H1 (cell line): ENCODE measurements at regions not wholly inside any gene's neighbourhood (a gene's known extent, or its start where the extent isn't known, plus 50 kb on each side); places are given as distances from the start of the nearest gene placed in this dataset.
A peak's percentile ranks its signal among the peaks of the same experiment; 100 is the strongest.

Source experiments
- CTCF ChIA-PET: fragments of 300-600 bp; sonication (Branson Sonifier 250); formaldehyde crosslinking; loops from one replicate; lab custom pipeline; 2021; ENCODE audit not compliant: partially characterized antibody; lab: Charles Lee
- POLR2A ChIA-PET: fragments of 300-600 bp; sonication (Branson Sonifier 250); formaldehyde crosslinking; loops from one replicate; lab custom pipeline; 2021; ENCODE audit warnings: inconsistent platforms; ENCODE audit not compliant: partially characterized antibody; lab: Charles Lee
- DNase-seq, 2 experiments: peaks; one replicate each; pipeline versions ENCODE4 v3.0.0 to v3.0.0-alpha.2; 2010 to 2022; ENCODE audit warnings: low spot score in 2 of 2, low read depth in 1 of 2, mixed read lengths in 1 of 2
- FAIRE-seq: peaks from 2 replicates; lab custom pipeline; 2011; peaks lifted over from hg19 to GRCh38; lab: Jason Lieb, UNC
- H2AFZ ChIP-seq: 2 replicates; pipeline ENCODE4 v1.8.1; 2012; ENCODE audit warnings: low read length, inconsistent platforms
- H2AK5ac ChIP-seq: 2 replicates; pipeline ENCODE4 v1.6.1; 2013; ENCODE audit warnings: low read depth, low read length
- H2BK120ac ChIP-seq: replicated peaks from 2 replicates; pipeline ENCODE3; 2013; ENCODE audit warnings: low read depth, low read length, inconsistent platforms
- H2BK12ac ChIP-seq: 2 replicates; pipeline ENCODE4 v1.6.1; 2013; ENCODE audit warnings: low read depth, low read length
- H2BK15ac ChIP-seq: 2 replicates; pipeline ENCODE4 v1.6.1; 2013; ENCODE audit warnings: low read length
- H2BK20ac ChIP-seq: 2 replicates; pipeline ENCODE4 v1.6.1; 2013; ENCODE audit warnings: low read length
- H2BK5ac ChIP-seq: 2 replicates; pipeline ENCODE4 v1.6.1; 2013; ENCODE audit warnings: low read depth, low read length
- H3K14ac ChIP-seq: 2 replicates; pipeline ENCODE4 v1.6.1; 2013; ENCODE audit warnings: inconsistent platforms; ENCODE audit not compliant: insufficient read length
- H3K18ac ChIP-seq: 2 replicates; pipeline ENCODE4 v1.6.1; 2013; ENCODE audit warnings: low read length; ENCODE audit errors: extremely low read depth
- H3K23ac ChIP-seq: 2 replicates; pipeline ENCODE4 v1.6.1; 2013; ENCODE audit warnings: inconsistent platforms; ENCODE audit not compliant: insufficient read length
- H3K23me2 ChIP-seq: 2 replicates; pipeline ENCODE4 v1.6.1; 2013; ENCODE audit warnings: low read depth, low read length
- H3K27ac ChIP-seq: 2 replicates; pipeline ENCODE4 v1.6.1; 2011; ENCODE audit warnings: low read depth, low read length, inconsistent platforms
- H3K27me3 ChIP-seq, 4 experiments: replicated peaks in 1 of 4; 1 replicate in 1 of 4; 2 replicates in 3 of 4; pipeline versions ENCODE4 v1.6.1 to v1.8.1; 2011 to 2013; ENCODE audit warnings: low read length in 3 of 4, mild to moderate bottlenecking in 3 of 4, inconsistent platforms in 2 of 4, mixed read lengths in 2 of 4, moderate library complexity in 1 of 4; ENCODE audit not compliant: control insufficient read depth in 3 of 4, insufficient read depth in 3 of 4; ENCODE audit errors: extremely low read depth in 1 of 4
- H3K36me3 ChIP-seq, 4 experiments: 2 replicates each; pipeline versions ENCODE4 v1.6.1 to v1.8.1; 2011 to 2013; ENCODE audit warnings: mild to moderate bottlenecking in 4 of 4, low read length in 3 of 4, moderate library complexity in 2 of 4, control low read depth in 1 of 4, inconsistent platforms in 1 of 4; ENCODE audit not compliant: insufficient read depth in 4 of 4, control insufficient read depth in 2 of 4
- H3K4ac ChIP-seq: replicated peaks from 2 replicates; pipeline ENCODE3; 2013; ENCODE audit warnings: low read length, low read depth, mixed read lengths, inconsistent platforms; ENCODE audit not compliant: insufficient read length
- H3K4me1 ChIP-seq, 4 experiments: replicated peaks in 1 of 4; 1 replicate in 1 of 4; 2 replicates in 3 of 4; pipeline versions ENCODE4 v1.6.1 to v1.8.1; 2011 to 2013; ENCODE audit warnings: low read length in 3 of 4, inconsistent platforms in 2 of 4, mixed read lengths in 1 of 4; ENCODE audit not compliant: insufficient read depth in 4 of 4, control insufficient read depth in 3 of 4
- H3K4me2 ChIP-seq, 2 experiments: 2 replicates each; pipeline versions ENCODE4 v1.6.1 to v1.8.1; 2011 to 2013; ENCODE audit warnings: low read depth in 2 of 2, low read length in 2 of 2, control low read depth in 1 of 2, inconsistent platforms in 1 of 2, mild to moderate bottlenecking in 1 of 2; ENCODE audit not compliant: insufficient read depth in 1 of 2
- H3K4me3 ChIP-seq, 4 experiments: fragments of 200-600, 300-600 bp in 1 of 4; sonication (generic), shearing (Covaris generic), sonication (Bioruptor Twin) in 1 of 4; 2 replicates each; pipeline versions ENCODE4 v1.5.1 to v1.8.1; 2011 to 2016; ENCODE audit warnings: low read length in 4 of 4, low read depth in 3 of 4, control low read depth in 2 of 4, inconsistent platforms in 2 of 4, mild to moderate bottlenecking in 2 of 4, mixed read lengths in 1 of 4, moderate library complexity in 1 of 4; ENCODE audit not compliant: insufficient read depth in 2 of 4; ENCODE audit errors: extremely low read depth in 1 of 4
- H3K56ac ChIP-seq: replicated peaks from 2 replicates; pipeline ENCODE3; 2013; ENCODE audit warnings: low read depth, mild to moderate bottlenecking, mixed read lengths, low read length, inconsistent platforms; ENCODE audit not compliant: insufficient read length
- H3K79me1 ChIP-seq: 2 replicates; pipeline ENCODE4 v1.6.1; 2013; ENCODE audit warnings: low read depth, low read length, control low read depth
- H3K79me2 ChIP-seq, 2 experiments: 2 replicates each; pipeline versions ENCODE4 v1.6.1 to v1.8.1; 2012 to 2013; ENCODE audit warnings: low read length in 2 of 2, mild to moderate bottlenecking in 2 of 2, inconsistent platforms in 1 of 2; ENCODE audit not compliant: insufficient read depth in 2 of 2, control insufficient read depth in 1 of 2
- H3K9ac ChIP-seq, 4 experiments: replicated peaks in 1 of 4; 1 replicate in 1 of 4; 2 replicates in 3 of 4; pipeline versions ENCODE4 v1.6.1 to v1.8.1; 2011 to 2013; ENCODE audit warnings: low read depth in 3 of 4, low read length in 3 of 4, control low read depth in 2 of 4, mild to moderate bottlenecking in 2 of 4, moderate library complexity in 2 of 4, inconsistent platforms in 1 of 4; ENCODE audit errors: extremely low read depth in 1 of 4
- H3K9me3 ChIP-seq, 2 experiments: 2 replicates each; pipeline versions ENCODE4 v1.6.1 to v1.8.1; 2012 to 2013; ENCODE audit warnings: mild to moderate bottlenecking in 2 of 2, moderate library complexity in 2 of 2, control low read depth in 1 of 2, inconsistent platforms in 1 of 2, low read depth in 1 of 2, low read length in 1 of 2, mixed read lengths in 1 of 2; ENCODE audit not compliant: insufficient read depth in 2 of 2
- H4K20me1 ChIP-seq, 2 experiments: replicated peaks in 1 of 2; 2 replicates each; pipeline versions ENCODE3 to v1.8.1; 2011 to 2013; ENCODE audit warnings: inconsistent platforms in 2 of 2, low read length in 2 of 2, mild to moderate bottlenecking in 1 of 2; ENCODE audit not compliant: insufficient read depth in 2 of 2, control insufficient read depth in 1 of 2
- H4K5ac ChIP-seq: 2 replicates; pipeline ENCODE4 v1.6.1; 2013; ENCODE audit warnings: low read length, low read depth, mixed read lengths, inconsistent platforms; ENCODE audit not compliant: insufficient read length
- H4K8ac ChIP-seq: 2 replicates; pipeline ENCODE4 v1.8.0; 2013; ENCODE audit warnings: mild to moderate bottlenecking, moderate library complexity, low read length, inconsistent platforms; ENCODE audit not compliant: insufficient read depth; ENCODE audit errors: extremely low read depth
- H4K91ac ChIP-seq: replicated peaks from 2 replicates; pipeline ENCODE3; 2013; ENCODE audit warnings: low read length, mixed read lengths, inconsistent platforms; ENCODE audit not compliant: insufficient read length
- CTCF ChIP-seq, 3 experiments: IDR thresholded peaks; 1 replicate in 2 of 3; 2 replicates in 1 of 3; pipeline versions ENCODE4 v1.5.1 to v1.6.1; 2011; ENCODE audit warnings: low read length in 3 of 3, mild to moderate bottlenecking in 3 of 3, inconsistent platforms in 2 of 3, low read depth in 1 of 3, moderate library complexity in 1 of 3; ENCODE audit not compliant: insufficient read depth in 1 of 3; ENCODE audit errors: control extremely low read depth in 1 of 3
- RAD21 ChIP-seq, 2 experiments: IDR thresholded peaks in 1 of 2; conservative IDR thresholded peaks in 1 of 2; 2 replicates each; pipeline ENCODE4 v1.6.1; 2011; ENCODE audit warnings: low read depth in 2 of 2, low read length in 2 of 2, improper control_type of control experiment in 1 of 2, inconsistent platforms in 1 of 2, mild to moderate bottlenecking in 1 of 2, moderate library complexity in 1 of 2
- RXRA ChIP-seq: IDR thresholded peaks from 2 replicates; pipeline ENCODE4 v1.6.1; 2011; ENCODE audit warnings: low read depth, mild to moderate bottlenecking, low read length, moderate library complexity; ENCODE audit not compliant: insufficient read depth
- TEAD4 ChIP-seq: IDR thresholded peaks from 2 replicates; pipeline ENCODE4 v1.6.1; 2012; ENCODE audit warnings: low read depth, low read length, inconsistent platforms, mixed read lengths
- WGBS, 2 experiments: shearing (Covaris generic) in 1 of 2; methylation state at CpG; one replicate each; pipeline versions ENCODE4 v1.1.6 to v1.1.7; 2013 to 2015; ENCODE audit warnings: low lambda C conversion rate in 2 of 2, mixed read lengths in 2 of 2, inconsistent platforms in 1 of 2, low coverage in 1 of 2, missing lambda C conversion rate in 1 of 2; ENCODE audit not compliant: insufficient replicate concordance in 2 of 2, insufficient coverage in 1 of 2, insufficient read length in 1 of 2; ENCODE audit errors: extremely low coverage in 1 of 2, missing lambda C conversion rate in 1 of 2; 5-methylcytosine and 5-hydroxymethylcytosine counted together

- Histone ChIP-seq H3K14ac (no peak overlapping the region), H2BK15ac (no peak overlapping the region), H4K5ac (no peak overlapping the region), H3K9me3 (no peaks in the 10 kb centered on the region), H3K4me1 (no peaks in the 10 kb centered on the region), H3K27ac (no peak overlapping the region), H3K9ac (no peak overlapping the region), H2BK20ac (no peak overlapping the region), H3K79me2 (no peaks in the 10 kb centered on the region), H3K18ac (no peak overlapping the region), H4K20me1 (no peaks in the 10 kb centered on the region), H3K27me3 (no peaks in the 10 kb centered on the region), H4K91ac (no peak overlapping the region), H3K4me2 (no peak overlapping the region), H3K79me1 (no peaks in the 10 kb centered on the region), H2AK5ac (no peak overlapping the region), H3K23ac (no peak overlapping the region), H3K56ac (no peak overlapping the region), H3K36me3 (no peaks in the 10 kb centered on the region), H3K23me2 (peaks cover 2% of the 10 kb centered on the region; the same call in 1 of the 2 replicates), H2BK5ac (no peak overlapping the region), H3K4ac (no peak overlapping the region), H4K8ac (no peak overlapping the region), H2AFZ (no peak overlapping the region), H3K4me3 (no peak overlapping the region), H2BK120ac (no peak overlapping the region), H2BK12ac (no peak overlapping the region)
- no peak for TF ChIP-seq RAD21 (IDR thresholded peaks at IDR 0.05 in 1 of 2, conservative IDR thresholded peaks at IDR 0.05 in 1 of 2; ENCODE audit: low read depth in 2 of 2, low read length in 2 of 2)
- peak; percentile 39; the same call in 1 of the 2 replicates for TF ChIP-seq TEAD4
- TF ChIP-seq RXRA: no peak
- no peak for TF ChIP-seq CTCF (IDR thresholded peaks at IDR 0.05; ENCODE audit: control extremely low read depth in 1 of 3, insufficient read depth in 1 of 3, low read depth in 1 of 3, low read length in 3 of 3)
- FAIRE-seq (no peak), DNase-seq (no peak)
- POLR2A ChIA-PET: no interaction called here
- CTCF ChIA-PET: interaction anchor here (1.5 to 4.7 kb wide), 6 partner anchors 9 to 104 kb away, joined by 4 to 41 read pairs (median 12); no protein-coding TSS in a partner anchor
- WGBS, 2 experiments: 84% methylated on average over 7 of the region's 7 CpGs; no CpG with 5 or more reads in 1 of the 2 experiments
Observed at GRCh38 chr15:60223176-60223575, 174.6 kb downstream of the ANXA2 start.
